ENCODE measurements at regions not wholly inside any gene's neighbourhood (a gene's known extent, or its start where the extent isn't known, plus 50 kb on each side); places are given as distances from the start of the nearest gene placed in this dataset.

DNA sequence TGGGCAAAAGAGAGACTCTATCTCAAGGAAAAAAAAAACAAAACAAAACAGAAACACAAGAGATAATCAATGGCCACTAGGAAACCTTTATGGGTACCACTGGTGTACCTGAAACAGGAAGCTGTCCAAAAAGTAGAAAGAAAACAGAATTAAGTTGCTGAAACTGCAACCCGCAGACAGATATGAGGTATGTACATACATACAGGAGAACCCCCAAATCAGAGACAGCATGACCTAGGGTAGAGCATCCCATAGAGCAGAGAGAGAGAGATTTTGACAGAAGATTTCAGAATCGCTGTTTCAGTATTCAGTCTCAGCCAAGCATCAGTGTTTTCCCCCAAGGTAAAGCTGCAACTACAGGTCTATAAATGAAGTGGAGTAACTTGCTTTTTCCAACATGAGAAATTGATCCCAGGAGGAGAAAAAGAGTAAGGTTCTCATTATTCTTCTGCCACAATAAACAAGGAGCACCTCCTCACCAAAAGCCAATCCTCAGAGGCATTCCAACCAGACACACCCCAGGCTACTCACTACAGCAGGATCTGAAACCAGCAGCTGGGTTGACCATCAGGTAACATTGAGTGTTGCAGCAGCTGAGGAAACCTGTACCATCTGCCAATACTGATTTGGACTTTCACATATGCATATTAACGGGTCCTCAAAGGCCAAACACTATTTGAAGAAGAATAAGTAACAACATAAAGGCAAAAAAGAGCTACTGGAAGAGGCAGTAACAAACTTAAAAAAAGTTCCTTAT is 630.0 kb downstream of the TAF11L14 start (continued):
- TF ChIP-seq, protein P1, sequence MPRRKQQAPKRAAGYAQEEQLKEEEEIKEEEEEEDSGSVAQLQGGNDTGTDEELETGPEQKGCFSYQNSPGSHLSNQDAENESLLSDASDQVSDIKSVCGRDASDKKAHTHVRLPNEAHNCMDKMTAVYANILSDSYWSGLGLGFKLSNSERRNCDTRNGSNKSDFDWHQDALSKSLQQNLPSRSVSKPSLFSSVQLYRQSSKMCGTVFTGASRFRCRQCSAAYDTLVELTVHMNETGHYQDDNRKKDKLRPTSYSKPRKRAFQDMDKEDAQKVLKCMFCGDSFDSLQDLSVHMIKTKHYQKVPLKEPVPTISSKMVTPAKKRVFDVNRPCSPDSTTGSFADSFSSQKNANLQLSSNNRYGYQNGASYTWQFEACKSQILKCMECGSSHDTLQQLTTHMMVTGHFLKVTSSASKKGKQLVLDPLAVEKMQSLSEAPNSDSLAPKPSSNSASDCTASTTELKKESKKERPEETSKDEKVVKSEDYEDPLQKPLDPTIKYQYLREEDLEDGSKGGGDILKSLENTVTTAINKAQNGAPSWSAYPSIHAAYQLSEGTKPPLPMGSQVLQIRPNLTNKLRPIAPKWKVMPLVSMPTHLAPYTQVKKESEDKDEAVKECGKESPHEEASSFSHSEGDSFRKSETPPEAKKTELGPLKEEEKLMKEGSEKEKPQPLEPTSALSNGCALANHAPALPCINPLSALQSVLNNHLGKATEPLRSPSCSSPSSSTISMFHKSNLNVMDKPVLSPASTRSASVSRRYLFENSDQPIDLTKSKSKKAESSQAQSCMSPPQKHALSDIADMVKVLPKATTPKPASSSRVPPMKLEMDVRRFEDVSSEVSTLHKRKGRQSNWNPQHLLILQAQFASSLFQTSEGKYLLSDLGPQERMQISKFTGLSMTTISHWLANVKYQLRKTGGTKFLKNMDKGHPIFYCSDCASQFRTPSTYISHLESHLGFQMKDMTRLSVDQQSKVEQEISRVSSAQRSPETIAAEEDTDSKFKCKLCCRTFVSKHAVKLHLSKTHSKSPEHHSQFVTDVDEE (CRISPR knock-in tag; IDR thresholded peaks at IDR 0.05): no peak
- TF ChIP-seq ARNTL (CRISPR knock-in tag; IDR thresholded peaks at IDR 0.05; ENCODE audit: borderline replicate concordance, low read depth) (no peak), RARB (CRISPR knock-in tag; IDR thresholded peaks at IDR 0.05) (no peak), TCF4 (CRISPR knock-in tag; IDR thresholded peaks at IDR 0.05; ENCODE audit: borderline replicate concordance) (no peak)

DNA sequence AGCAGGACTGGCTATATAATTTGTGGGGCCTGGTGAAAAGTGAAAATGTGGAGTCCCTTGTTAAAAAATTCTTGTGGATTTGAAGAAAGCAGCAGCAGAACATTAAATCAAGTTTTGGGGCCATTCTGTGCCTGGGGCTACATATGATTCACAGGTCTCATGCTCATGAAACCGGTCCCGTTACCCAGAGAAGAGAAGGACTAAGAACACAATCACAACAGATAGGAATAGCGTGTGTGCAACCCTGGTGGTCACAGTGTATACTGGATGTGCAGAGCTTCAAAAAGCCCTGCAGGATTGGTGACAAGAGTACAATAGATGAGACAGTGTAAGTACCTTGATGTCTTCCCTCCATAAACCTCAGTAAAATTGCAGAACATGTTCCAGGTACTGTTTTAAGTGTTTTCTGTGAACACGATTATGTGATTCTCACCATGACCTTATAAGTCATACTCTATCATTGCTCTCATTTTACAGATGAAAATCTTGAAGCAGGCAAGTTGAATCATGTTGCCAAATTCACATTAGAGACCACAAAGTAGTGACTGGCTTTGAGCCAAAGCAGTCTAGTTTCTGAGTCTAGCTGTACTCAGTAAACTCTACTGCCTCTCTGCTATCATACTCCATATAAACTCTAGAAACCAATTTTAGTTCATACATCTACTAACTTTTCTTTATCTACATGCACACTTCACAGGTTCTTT is 636.5 kb downstream of the TAF11L14 start:
- no peak for TF ChIP-seq RARB (CRISPR knock-in tag; IDR thresholded peaks at IDR 0.05)
- TF ChIP-seq ZFP30 (CRISPR knock-in tag; IDR thresholded peaks at IDR 0.05): no peak
- no peak for TF ChIP-seq ARNTL (CRISPR knock-in tag; IDR thresholded peaks at IDR 0.05; ENCODE audit: borderline replicate concordance, low read depth)
- TF ChIP-seq TCF4 (CRISPR knock-in tag; IDR thresholded peaks at IDR 0.05; ENCODE audit: borderline replicate concordance): no peak
- no peak for TF ChIP-seq OSR1 (CRISPR knock-in tag; IDR thresholded peaks at IDR 0.05)
- no peak for TF ChIP-seq ISL1 (CRISPR knock-in tag; IDR thresholded peaks at IDR 0.05)
- no peak for TF ChIP-seq CSDC2 (CRISPR knock-in tag; IDR thresholded peaks at IDR 0.05)
- TF ChIP-seq, protein P2, sequence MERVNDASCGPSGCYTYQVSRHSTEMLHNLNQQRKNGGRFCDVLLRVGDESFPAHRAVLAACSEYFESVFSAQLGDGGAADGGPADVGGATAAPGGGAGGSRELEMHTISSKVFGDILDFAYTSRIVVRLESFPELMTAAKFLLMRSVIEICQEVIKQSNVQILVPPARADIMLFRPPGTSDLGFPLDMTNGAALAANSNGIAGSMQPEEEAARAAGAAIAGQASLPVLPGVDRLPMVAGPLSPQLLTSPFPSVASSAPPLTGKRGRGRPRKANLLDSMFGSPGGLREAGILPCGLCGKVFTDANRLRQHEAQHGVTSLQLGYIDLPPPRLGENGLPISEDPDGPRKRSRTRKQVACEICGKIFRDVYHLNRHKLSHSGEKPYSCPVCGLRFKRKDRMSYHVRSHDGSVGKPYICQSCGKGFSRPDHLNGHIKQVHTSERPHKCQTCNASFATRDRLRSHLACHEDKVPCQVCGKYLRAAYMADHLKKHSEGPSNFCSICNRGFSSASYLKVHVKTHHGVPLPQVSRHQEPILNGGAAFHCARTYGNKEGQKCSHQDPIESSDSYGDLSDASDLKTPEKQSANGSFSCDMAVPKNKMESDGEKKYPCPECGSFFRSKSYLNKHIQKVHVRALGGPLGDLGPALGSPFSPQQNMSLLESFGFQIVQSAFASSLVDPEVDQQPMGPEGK (CRISPR knock-in tag; IDR thresholded peaks at IDR 0.05; ENCODE audit: borderline replicate concordance): no peak
- TF ChIP-seq ZC3H10 (CRISPR knock-in tag; IDR thresholded peaks at IDR 0.05): no peak
- no peak for TF ChIP-seq ZNF70 (CRISPR knock-in tag; IDR thresholded peaks at IDR 0.05)
- no peak for TF ChIP-seq TOX (CRISPR knock-in tag; IDR thresholded peaks at IDR 0.05; ENCODE audit: borderline replicate concordance)
- ATAC-seq: no peak

DNA sequence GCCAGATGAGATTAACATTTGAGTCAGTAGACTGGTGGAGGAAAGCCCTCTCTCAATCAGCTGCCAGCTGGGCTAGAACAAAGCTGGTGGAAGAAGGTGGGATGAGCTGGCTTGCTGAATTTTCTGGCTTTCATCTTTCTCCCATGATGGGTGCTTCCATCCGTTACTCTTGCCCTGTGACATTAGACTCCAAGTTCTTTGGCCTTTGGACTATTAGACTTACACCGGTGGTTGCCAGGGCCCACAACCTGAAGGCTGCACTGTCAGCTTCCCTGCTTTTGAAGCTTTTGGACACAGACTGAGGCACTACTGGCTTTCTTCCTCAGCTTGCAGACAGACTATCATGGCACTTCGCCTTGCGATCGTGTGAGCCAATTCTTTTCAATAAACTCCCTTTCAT is 642.7 kb downstream of the TAF11L14 start:
- no peak for ATAC-seq
- no peak for TF ChIP-seq ARNTL (CRISPR knock-in tag; IDR thresholded peaks at IDR 0.05; ENCODE audit: borderline replicate concordance, low read depth)
- no peak for TF ChIP-seq TCF4 (CRISPR knock-in tag; IDR thresholded peaks at IDR 0.05; ENCODE audit: borderline replicate concordance)
- no peak for TF ChIP-seq PPARA (CRISPR knock-in tag; IDR thresholded peaks at IDR 0.05; ENCODE audit: borderline replicate concordance)
- no peak for TF ChIP-seq ZNF565 (CRISPR knock-in tag; conservative IDR thresholded peaks at IDR 0.05; ENCODE audit: low read depth)
- TF ChIP-seq RARB (CRISPR knock-in tag; IDR thresholded peaks at IDR 0.05): no peak
- no peak for TF ChIP-seq ZFP30 (CRISPR knock-in tag; IDR thresholded peaks at IDR 0.05)
- TF ChIP-seq OSR1 (CRISPR knock-in tag; IDR thresholded peaks at IDR 0.05): no peak
- TF ChIP-seq TOX (CRISPR knock-in tag; IDR thresholded peaks at IDR 0.05; ENCODE audit: borderline replicate concordance): no peak
- no peak for TF ChIP-seq ZC3H10 (CRISPR knock-in tag; IDR thresholded peaks at IDR 0.05)
- TF ChIP-seq, protein P1 (CRISPR knock-in tag; IDR thresholded peaks at IDR 0.05): no peak
- TF ChIP-seq, protein P3, sequence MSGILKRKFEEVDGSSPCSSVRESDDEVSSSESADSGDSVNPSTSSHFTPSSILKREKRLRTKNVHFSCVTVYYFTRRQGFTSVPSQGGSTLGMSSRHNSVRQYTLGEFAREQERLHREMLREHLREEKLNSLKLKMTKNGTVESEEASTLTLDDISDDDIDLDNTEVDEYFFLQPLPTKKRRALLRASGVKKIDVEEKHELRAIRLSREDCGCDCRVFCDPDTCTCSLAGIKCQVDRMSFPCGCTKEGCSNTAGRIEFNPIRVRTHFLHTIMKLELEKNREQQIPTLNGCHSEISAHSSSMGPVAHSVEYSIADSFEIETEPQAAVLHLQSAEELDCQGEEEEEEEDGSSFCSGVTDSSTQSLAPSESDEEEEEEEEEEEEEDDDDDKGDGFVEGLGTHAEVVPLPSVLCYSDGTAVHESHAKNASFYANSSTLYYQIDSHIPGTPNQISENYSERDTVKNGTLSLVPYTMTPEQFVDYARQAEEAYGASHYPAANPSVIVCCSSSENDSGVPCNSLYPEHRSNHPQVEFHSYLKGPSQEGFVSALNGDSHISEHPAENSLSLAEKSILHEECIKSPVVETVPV (CRISPR knock-in tag; IDR thresholded peaks at IDR 0.05): no peak
- TF ChIP-seq ISL1 (CRISPR knock-in tag; IDR thresholded peaks at IDR 0.05): no peak
- TF ChIP-seq ZNF70 (CRISPR knock-in tag; IDR thresholded peaks at IDR 0.05): no peak
